SK-N-SH (cell line): ENCODE measurements at regions not wholly inside any gene's neighbourhood (a gene's known extent, or its start where the extent isn't known, plus 50 kb on each side); places are given as distances from the start of the nearest gene placed in this dataset.

Source experiments
- CTCF ChIA-PET: fragments of 300-600, 350-600 bp; formaldehyde crosslinking; extraction: SDS; loops from one replicate; lab custom pipeline; 2021; lab: Yijun Ruan, JAX
- POLR2A ChIA-PET: fragments of 350-600 bp; sonication (Branson Sonifier 250); formaldehyde crosslinking; extraction: SDS; loops from one replicate; lab custom pipeline; 2020; ENCODE audit warnings: antibody characterized with exemption, inconsistent platforms; lab: Yijun Ruan, JAX
- DNase-seq: peaks from one replicate; pipeline ENCODE4 v3.0.0; 2012
- H2AFZ ChIP-seq: fragments of 200-600 bp; sonication (generic); 2 replicates; pipeline ENCODE4 v1.8.1; 2016; ENCODE audit warnings: antibody characterized with exemption, mild to moderate bottlenecking, low read depth
- H3F3A ChIP-seq: fragments of 200-600 bp; sonication (generic); replicated peaks from 2 replicates; pipeline ENCODE3; 2016; ENCODE audit warnings: antibody characterized with exemption, mild to moderate bottlenecking; ENCODE audit not compliant: insufficient read depth
- H3K27ac ChIP-seq, 2 experiments: fragments of 200-500 bp in 1 of 2; fragments of 200-600 bp in 1 of 2; sonication (Bioruptor generic) in 1 of 2; sonication (generic), shearing (Covaris generic) in 1 of 2; 2 replicates each; pipeline versions ENCODE4 v1.5.1 to v1.6.1; 2014 to 2016; ENCODE audit warnings: low read depth in 2 of 2, inconsistent platforms in 1 of 2, low read length in 1 of 2, mild to moderate bottlenecking in 1 of 2, mixed read lengths in 1 of 2
- H3K27me3 ChIP-seq: fragments of 200-600 bp; sonication (generic), shearing (Covaris generic); 2 replicates; pipeline ENCODE4 v1.6.1; 2016; ENCODE audit warnings: mixed run types; ENCODE audit not compliant: insufficient read depth
- H3K36me3 ChIP-seq, 2 experiments: fragments of 200-500 bp in 1 of 2; fragments of 200-600 bp in 1 of 2; sonication (Bioruptor generic) in 1 of 2; sonication (generic) in 1 of 2; replicated peaks in 1 of 2; 2 replicates each; pipeline versions ENCODE3 to v1.5.1; 2014 to 2016; ENCODE audit warnings: low read length in 1 of 2, mild to moderate bottlenecking in 1 of 2; ENCODE audit not compliant: insufficient read depth in 2 of 2, control insufficient read depth in 1 of 2
- H3K4me1 ChIP-seq, 2 experiments: fragments of 200-500 bp in 1 of 2; fragments of 200-600 bp in 1 of 2; sonication (Bioruptor generic) in 1 of 2; sonication (generic), shearing (Covaris generic) in 1 of 2; 2 replicates each; pipeline versions ENCODE4 v1.5.1 to v1.6.1; 2014 to 2016; ENCODE audit warnings: low read depth in 1 of 2, low read length in 1 of 2, mixed run types in 1 of 2; ENCODE audit not compliant: insufficient read depth in 2 of 2, control insufficient read depth in 1 of 2
- H3K4me2 ChIP-seq: fragments of 200-600 bp; sonication (generic), shearing (Covaris generic); 2 replicates; pipeline ENCODE4 v1.6.1; 2017; ENCODE audit warnings: mixed run types
- H3K4me3 ChIP-seq, 2 experiments: fragments of 200-500 bp in 1 of 2; fragments of 200-600 bp in 1 of 2; sonication (Bioruptor generic) in 1 of 2; sonication (generic), shearing (Covaris generic) in 1 of 2; 2 replicates each; pipeline versions ENCODE4 v1.5.1 to v1.8.1; 2014 to 2016; ENCODE audit warnings: low read depth in 2 of 2, inconsistent platforms in 1 of 2, low read length in 1 of 2, mild to moderate bottlenecking in 1 of 2, mixed read lengths in 1 of 2, moderate library complexity in 1 of 2
- H3K79me2 ChIP-seq: fragments of 200-600 bp; sonication (generic); 2 replicates; pipeline ENCODE4 v1.8.1; 2017; ENCODE audit warnings: mild to moderate bottlenecking; ENCODE audit not compliant: insufficient read depth
- H3K9ac ChIP-seq: fragments of 200-600 bp; sonication (generic); 2 replicates; pipeline ENCODE4 v1.6.1; 2017; ENCODE audit warnings: mixed run types
- H3K9me2 ChIP-seq: fragments of 200-600 bp; sonication (generic); 2 replicates; pipeline ENCODE4 v1.6.1; 2017; ENCODE audit warnings: mixed run types
- H3K9me3 ChIP-seq: fragments of 200-600 bp; sonication (generic); 2 replicates; pipeline ENCODE4 v1.6.1; 2017; ENCODE audit warnings: mixed run types, mild to moderate bottlenecking, moderate library complexity
- H4K20me1 ChIP-seq: fragments of 200-600 bp; sonication (generic); 2 replicates; pipeline ENCODE4 v1.6.1; 2017; ENCODE audit warnings: mild to moderate bottlenecking, mixed run types; ENCODE audit not compliant: insufficient read depth
- CHD2 ChIP-seq: fragments of 150-350 bp; IDR thresholded peaks from 2 replicates; pipeline ENCODE4 v1.6.1; 2018; ENCODE audit warnings: low read length; ENCODE audit not compliant: partially characterized antibody
- EP300 ChIP-seq, 2 experiments: IDR thresholded peaks; 2 replicates each; pipeline versions ENCODE4 v1.4.0 to v1.6.1; 2012; ENCODE audit warnings: borderline replicate concordance in 1 of 2, low read depth in 1 of 2, low read length in 1 of 2
- FOXJ3 ChIP-seq: sonication (generic); formaldehyde crosslinking; IDR thresholded peaks from 2 replicates; pipeline ENCODE4 v1.5.1; 2020; ENCODE audit warnings: mild to moderate bottlenecking, missing genetic modification reagents
- FOXM1 ChIP-seq: IDR thresholded peaks from 2 replicates; pipeline ENCODE4 v1.4.0; 2012; ENCODE audit warnings: low read depth, mild to moderate bottlenecking
- JUND ChIP-seq: IDR thresholded peaks from 2 replicates; pipeline ENCODE4 v1.4.0; 2012
- MXI1 ChIP-seq: IDR thresholded peaks from 2 replicates; pipeline ENCODE4 v1.6.1; 2012; ENCODE audit warnings: mild to moderate bottlenecking, low read depth, low read length, improper control_type of control experiment
- NRF1 ChIP-seq: IDR thresholded peaks from 2 replicates; pipeline ENCODE4 v1.6.1; 2012; ENCODE audit warnings: low read depth, mild to moderate bottlenecking, low read length
- PBX3 ChIP-seq: IDR thresholded peaks from 2 replicates; pipeline ENCODE4; 2012
- RFX5 ChIP-seq: IDR thresholded peaks from 2 replicates; pipeline ENCODE4 v1.6.1; 2012; ENCODE audit warnings: mild to moderate bottlenecking, improper control_type of control experiment, low read length
- RXRA ChIP-seq: IDR thresholded peaks from 2 replicates; pipeline ENCODE4 v1.4.0; 2012; ENCODE audit warnings: low read depth, mild to moderate bottlenecking, borderline replicate concordance
- TAF1 ChIP-seq: IDR thresholded peaks from 2 replicates; pipeline ENCODE4 v1.6.1; 2012; ENCODE audit warnings: low read depth, mild to moderate bottlenecking, low read length, moderate library complexity, borderline replicate concordance
- USF2 ChIP-seq: fragments of 150-350 bp; IDR thresholded peaks from 2 replicates; pipeline ENCODE4 v1.6.1; 2017; ENCODE audit warnings: antibody characterized with exemption, low read length, low read depth, borderline replicate concordance
- WGBS: methylation state at CpG from one replicate; pipeline ENCODE4 v1.1.6; 2017; ENCODE audit warnings: low lambda C conversion rate; 5-methylcytosine and 5-hydroxymethylcytosine counted together
- TF ChIP-seq, protein P1 (sequence below): fragments of 150-350 bp; IDR thresholded peaks from 2 replicates; pipeline ENCODE4 v1.6.1; 2016; ENCODE audit warnings: mild to moderate bottlenecking, low read depth, low read length
- TF ChIP-seq, protein P2 (sequence below): fragments of 200-600 bp; sonication (generic); IDR thresholded peaks from 2 replicates; pipeline ENCODE4 v1.6.1; 2017; ENCODE audit warnings: antibody characterized with exemption, mild to moderate bottlenecking, moderate library complexity
- TF ChIP-seq, protein P3 (sequence below): IDR thresholded peaks from 2 replicates; pipeline ENCODE4 v1.4.0; 2012; ENCODE audit warnings: low read depth, borderline replicate concordance

DNA sequence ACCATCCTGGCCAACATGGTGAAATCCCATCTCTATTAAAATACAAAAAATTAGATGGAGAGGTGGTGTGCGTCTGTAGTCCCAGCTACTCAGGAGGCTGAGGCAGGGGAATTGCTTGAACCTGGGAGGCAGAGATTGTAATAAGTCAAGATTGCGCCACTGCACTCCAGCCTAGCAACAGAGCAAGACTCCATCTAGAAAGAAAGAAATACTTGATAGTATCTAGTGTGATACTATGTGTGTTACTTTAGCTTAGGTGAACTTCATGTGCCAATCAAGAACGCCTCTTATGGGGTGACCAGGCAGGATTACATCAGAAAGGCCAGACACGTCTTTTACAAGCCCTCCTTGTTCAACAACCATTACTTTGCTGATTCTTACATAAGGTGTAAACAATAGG is 107.1 kb downstream of the TMEM170B start:
- POLR2A ChIA-PET, result no interaction called here
- Histone ChIP-seq H4K20me1 (no peaks in the 10 kb centered on the region), H3K79me2 (no peaks in the 10 kb centered on the region), H3K4me2 (no peak overlapping the region), H3K9ac (no peak overlapping the region), H3K36me3 (no peaks in the 10 kb centered on the region), H3K4me3 (no peak overlapping the region), H3K4me1 (no peaks in the 10 kb centered on the region), H3K27me3 (no peaks in the 10 kb centered on the region), H3K9me3 (no peaks in the 10 kb centered on the region; the same call in 1 of the 2 replicates), H3F3A (no peaks in the 10 kb centered on the region), H2AFZ (no peak overlapping the region), H3K9me2 (no peaks in the 10 kb centered on the region), H3K27ac (no peak overlapping the region)
- WGBS, result 92% methylated on average over 4 of the region's 4 CpGs
- CTCF ChIA-PET, result interaction anchor here (0.5 to 7.8 kb wide), 5 partner anchors 11 to 1577 kb away, joined by 3 to 46 read pairs (median 8); no protein-coding TSS in a partner anchor
- TF ChIP-seq TAF1 (no peak), EP300 (IDR thresholded peaks at IDR 0.05; ENCODE audit: borderline replicate concordance in 1 of 2, low read depth in 1 of 2, low read length in 1 of 2) (no peak), RFX5 (no peak), RXRA (no peak), PBX3 (no peak), MXI1 (no peak), JUND (no peak), NRF1 (no peak), FOXM1 (no peak), FOXJ3 (CRISPR knock-in tag) (no peak), USF2 (no peak)
- no peak for DNase-seq

- no peak overlapping the region for H3K9ac ChIP-seq
- H3K27me3 ChIP-seq, result no peaks in the 10 kb centered on the region
- WGBS, result 72% methylated on average over 1 of the region's 1 CpG
- TF ChIP-seq FOXJ3 (CRISPR knock-in tag) (no peak), CHD2 (no peak), RFX5 (no peak)
- TF ChIP-seq, protein P1, sequence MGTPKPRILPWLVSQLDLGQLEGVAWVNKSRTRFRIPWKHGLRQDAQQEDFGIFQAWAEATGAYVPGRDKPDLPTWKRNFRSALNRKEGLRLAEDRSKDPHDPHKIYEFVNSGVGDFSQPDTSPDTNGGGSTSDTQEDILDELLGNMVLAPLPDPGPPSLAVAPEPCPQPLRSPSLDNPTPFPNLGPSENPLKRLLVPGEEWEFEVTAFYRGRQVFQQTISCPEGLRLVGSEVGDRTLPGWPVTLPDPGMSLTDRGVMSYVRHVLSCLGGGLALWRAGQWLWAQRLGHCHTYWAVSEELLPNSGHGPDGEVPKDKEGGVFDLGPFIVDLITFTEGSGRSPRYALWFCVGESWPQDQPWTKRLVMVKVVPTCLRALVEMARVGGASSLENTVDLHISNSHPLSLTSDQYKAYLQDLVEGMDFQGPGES, result no peak
- TF ChIP-seq, protein P2, sequence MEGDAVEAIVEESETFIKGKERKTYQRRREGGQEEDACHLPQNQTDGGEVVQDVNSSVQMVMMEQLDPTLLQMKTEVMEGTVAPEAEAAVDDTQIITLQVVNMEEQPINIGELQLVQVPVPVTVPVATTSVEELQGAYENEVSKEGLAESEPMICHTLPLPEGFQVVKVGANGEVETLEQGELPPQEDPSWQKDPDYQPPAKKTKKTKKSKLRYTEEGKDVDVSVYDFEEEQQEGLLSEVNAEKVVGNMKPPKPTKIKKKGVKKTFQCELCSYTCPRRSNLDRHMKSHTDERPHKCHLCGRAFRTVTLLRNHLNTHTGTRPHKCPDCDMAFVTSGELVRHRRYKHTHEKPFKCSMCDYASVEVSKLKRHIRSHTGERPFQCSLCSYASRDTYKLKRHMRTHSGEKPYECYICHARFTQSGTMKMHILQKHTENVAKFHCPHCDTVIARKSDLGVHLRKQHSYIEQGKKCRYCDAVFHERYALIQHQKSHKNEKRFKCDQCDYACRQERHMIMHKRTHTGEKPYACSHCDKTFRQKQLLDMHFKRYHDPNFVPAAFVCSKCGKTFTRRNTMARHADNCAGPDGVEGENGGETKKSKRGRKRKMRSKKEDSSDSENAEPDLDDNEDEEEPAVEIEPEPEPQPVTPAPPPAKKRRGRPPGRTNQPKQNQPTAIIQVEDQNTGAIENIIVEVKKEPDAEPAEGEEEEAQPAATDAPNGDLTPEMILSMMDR, result no peak
- TF ChIP-seq, protein P3, sequence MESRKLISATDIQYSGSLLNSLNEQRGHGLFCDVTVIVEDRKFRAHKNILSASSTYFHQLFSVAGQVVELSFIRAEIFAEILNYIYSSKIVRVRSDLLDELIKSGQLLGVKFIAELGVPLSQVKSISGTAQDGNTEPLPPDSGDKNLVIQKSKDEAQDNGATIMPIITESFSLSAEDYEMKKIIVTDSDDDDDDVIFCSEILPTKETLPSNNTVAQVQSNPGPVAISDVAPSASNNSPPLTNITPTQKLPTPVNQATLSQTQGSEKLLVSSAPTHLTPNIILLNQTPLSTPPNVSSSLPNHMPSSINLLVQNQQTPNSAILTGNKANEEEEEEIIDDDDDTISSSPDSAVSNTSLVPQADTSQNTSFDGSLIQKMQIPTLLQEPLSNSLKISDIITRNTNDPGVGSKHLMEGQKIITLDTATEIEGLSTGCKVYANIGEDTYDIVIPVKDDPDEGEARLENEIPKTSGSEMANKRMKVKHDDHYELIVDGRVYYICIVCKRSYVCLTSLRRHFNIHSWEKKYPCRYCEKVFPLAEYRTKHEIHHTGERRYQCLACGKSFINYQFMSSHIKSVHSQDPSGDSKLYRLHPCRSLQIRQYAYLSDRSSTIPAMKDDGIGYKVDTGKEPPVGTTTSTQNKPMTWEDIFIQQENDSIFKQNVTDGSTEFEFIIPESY, result no peak
- H3K9me3 ChIP-seq, result no peaks in the 10 kb centered on the region; the same call in 1 of the 2 replicates
- no peaks in the 10 kb centered on the region for H3K79me2 ChIP-seq
- CTCF ChIA-PET, result interaction anchor here (0.5 to 2.5 kb wide), 5 partner anchors 11 to 1577 kb away, joined by 3 to 13 read pairs (median 5); no protein-coding TSS in a partner anchor
- H3K4me2 ChIP-seq, result no peak overlapping the region
- H3K9me2 ChIP-seq, result no peaks in the 10 kb centered on the region
- H3K36me3 ChIP-seq, result no peaks in the 10 kb centered on the region
- POLR2A ChIA-PET, result no interaction called here
- no peak overlapping the region for H2AFZ ChIP-seq
- no peaks in the 10 kb centered on the region for H3F3A ChIP-seq
- no peak overlapping the region for H3K4me3 ChIP-seq
- no peak for DNase-seq
- H3K4me1 ChIP-seq, result no peaks in the 10 kb centered on the region
- H4K20me1 ChIP-seq, result no peaks in the 10 kb centered on the region
- no peak overlapping the region for H3K27ac ChIP-seq
Measured at GRCh38 chr6:11645016-11645415, 107.5 kb downstream of the TMEM170B start.
